GM19467 (cell line): ENCODE measurements at regions not wholly inside any gene's neighbourhood (a gene's known extent, or its start where the extent isn't known, plus 50 kb on each side); places are given as distances from the start of the nearest gene placed in this dataset.

ENCODE experiments used
- ATAC-seq: cut with Tn5 transposase; IDR thresholded peaks from one replicate; pipeline ENCODE4 v1.9.1; 2021; ENCODE audit warnings: mild to moderate bottlenecking, moderate library complexity; ENCODE audit not compliant: unreplicated experiment

GRCh38 chr11:116537709-116538108 lies 235.1 kb downstream of the BUD13 start:
- ATAC-seq, result no peak

- ATAC-seq, result no peak
Measured at GRCh38 chr11:116537121-116537520, 235.7 kb downstream of the BUD13 start.

GRCh38 chr11:116536416-116536815 lies 236.4 kb downstream of the BUD13 start:
- no peak for ATAC-seq

GRCh38 chr11:116535994-116536393 lies 236.8 kb downstream of the BUD13 start:
- no peak for ATAC-seq

GRCh38 chr11:116535120-116535519 lies 237.7 kb downstream of the BUD13 start:
- ATAC-seq, result no peak

- no peak for ATAC-seq
Measured at GRCh38 chr11:116534270-116534975, 238.4 kb downstream of the BUD13 start.

- ATAC-seq, result no peak
Measured at GRCh38 chr11:116533186-116533825, 239.5 kb downstream of the BUD13 start.

- ATAC-seq, result no peak
Measured at GRCh38 chr11:116532066-116532465, 240.7 kb downstream of the BUD13 start.

GRCh38 chr11:116530705-116531104 lies 242.1 kb downstream of the BUD13 start:
- no peak for ATAC-seq

GRCh38 chr11:116529271-116529670 lies 243.5 kb downstream of the BUD13 start:
- ATAC-seq, result no peak

GRCh38 chr11:116527180-116527991 lies 245.4 kb downstream of the BUD13 start:
- no peak for ATAC-seq

GRCh38 chr11:116525961-116526495 lies 246.8 kb downstream of the BUD13 start:
- ATAC-seq, result no peak

GRCh38 chr11:116519499-116519898 lies 253.3 kb downstream of the BUD13 start:
- ATAC-seq, result peak; percentile 70

- no peak for ATAC-seq
Measured at GRCh38 chr11:116518141-116518540, 254.6 kb downstream of the BUD13 start.

- ATAC-seq, result no peak
Measured at GRCh38 chr11:116517584-116517983, 255.2 kb downstream of the BUD13 start.

GRCh38 chr11:116517077-116517476 lies 255.7 kb downstream of the BUD13 start:
- no peak for ATAC-seq

- no peak for ATAC-seq
Measured at GRCh38 chr11:116515664-116516184, 257.1 kb downstream of the BUD13 start.

GRCh38 chr11:116513894-116514293 lies 258.9 kb downstream of the BUD13 start:
- no peak for ATAC-seq

- no peak for ATAC-seq
Measured at GRCh38 chr11:116513278-116513823, 259.4 kb downstream of the BUD13 start.

GRCh38 chr11:116512841-116513240 lies 259.9 kb downstream of the BUD13 start:
- ATAC-seq, result no peak

- ATAC-seq, result no peak
Measured at GRCh38 chr11:116511684-116512083, 261.1 kb downstream of the BUD13 start.
